GM12878 (cell line): ENCODE measurements at regions not wholly inside any gene's neighbourhood (a gene's known extent, or its start where the extent isn't known, plus 50 kb on each side); places are given as distances from the start of the nearest gene placed in this dataset.

ENCODE experiments used
- ATAC-seq: fragments of 200-7000 bp; cut with Tn5 transposase; 3 replicates; pipeline ENCODE4 v1.9.1; 2020; ENCODE audit warnings: mild to moderate bottlenecking, moderate library complexity
- BruUV-seq: library from RNA; stranded (reverse); fragments of 400-500 nt; replicated peaks from 2 replicates; lab custom pipeline; 2021; lab: Mats Ljungman, UMichigan
- CTCF ChIA-PET: fragments of 300-600 bp; sonication (Branson Sonifier 250); formaldehyde crosslinking; extraction: SDS; loops from one replicate; lab custom pipeline; 2021; ENCODE audit warnings: inconsistent platforms; lab: Yijun Ruan, JAX
- POLR2A ChIA-PET: fragments of 350-600 bp; formaldehyde crosslinking; extraction: SDS; loops from one replicate; lab custom pipeline; 2021; ENCODE audit warnings: inconsistent platforms; lab: Charles Lee
- RAD21 ChIA-PET: fragments of 300-600 bp; sonication (Branson Sonifier 250); formaldehyde crosslinking; loops from one replicate; lab custom pipeline; 2023; ENCODE audit warnings: antibody characterized with exemption; ENCODE audit not compliant: unreplicated experiment; lab: Charles Lee
- SMC1A ChIA-PET: fragments of 300-600 bp; sonication (Branson Sonifier 250); formaldehyde crosslinking; loops from one replicate; lab custom pipeline; 2023; ENCODE audit not compliant: unreplicated experiment, uncharacterized antibody; lab: Charles Lee
- DNase-seq: peaks from one replicate; pipeline ENCODE4 v3.0.0-alpha.2; 2011; ENCODE audit warnings: low read depth, low spot score
- FAIRE-seq: peaks from 3 replicates; lab custom pipeline; 2011; peaks lifted over from hg19 to GRCh38; lab: Jason Lieb, UNC
- H2AFZ ChIP-seq: 2 replicates; pipeline ENCODE4 v1.6.0; 2011; ENCODE audit warnings: low read depth, low read length, control low read depth; ENCODE audit not compliant: control insufficient read depth
- H3K27ac ChIP-seq: 2 replicates; pipeline ENCODE4 v1.5.1; 2011; ENCODE audit warnings: control low read depth; ENCODE audit not compliant: control insufficient read depth, insufficient read depth
- H3K27me3 ChIP-seq, 2 experiments: replicated peaks in 1 of 2; 2 replicates each; pipeline versions ENCODE4 v1.6.0 to v1.6.1; 2011; ENCODE audit warnings: low read length in 1 of 2; ENCODE audit not compliant: control insufficient read depth in 2 of 2, insufficient read depth in 2 of 2
- H3K36me3 ChIP-seq, 2 experiments: 2 replicates each; pipeline ENCODE4 v1.5.1; 2011; ENCODE audit warnings: low read length in 1 of 2; ENCODE audit not compliant: control insufficient read depth in 2 of 2, insufficient read depth in 2 of 2
- H3K4me1 ChIP-seq: 2 replicates; pipeline ENCODE4 v1.6.1; 2011; ENCODE audit warnings: mild to moderate bottlenecking, low read length, moderate library complexity, mixed read lengths; ENCODE audit not compliant: control insufficient read depth, insufficient read depth
- H3K4me2 ChIP-seq: 2 replicates; pipeline ENCODE4 v1.6.0; 2011; ENCODE audit warnings: control low read depth; ENCODE audit not compliant: control insufficient read depth, insufficient read depth
- H3K4me3 ChIP-seq: fragments of 200-600 bp; sonication (generic); 2 replicates; pipeline ENCODE4 v1.5.1; 2016
- H3K79me2 ChIP-seq: 2 replicates; pipeline ENCODE4 v1.6.0; 2011; ENCODE audit warnings: low read length; ENCODE audit not compliant: control insufficient read depth, insufficient read depth
- H3K9ac ChIP-seq: 2 replicates; pipeline ENCODE4 v1.8.0; 2011; ENCODE audit warnings: low read length, control low read depth, mixed read lengths; ENCODE audit not compliant: control insufficient read depth, insufficient read depth
- H3K9me3 ChIP-seq: replicated peaks from 3 replicates; pipeline ENCODE4 v1.5.1; 2011; ENCODE audit warnings: mild to moderate bottlenecking, low read length; ENCODE audit not compliant: control insufficient read depth, insufficient read depth
- H4K20me1 ChIP-seq: 2 replicates; pipeline ENCODE4 v1.6.0; 2011; ENCODE audit not compliant: control insufficient read depth, insufficient read depth
- ATF2 ChIP-seq: IDR thresholded peaks from 2 replicates; pipeline ENCODE4 v1.6.1; 2012; ENCODE audit warnings: low read length, inconsistent platforms
- CBFB ChIP-seq: IDR thresholded peaks from 2 replicates; pipeline ENCODE4 v1.6.1; 2016; ENCODE audit warnings: antibody characterized with exemption, low read depth
- FOXK2 ChIP-seq: fragments of 450-650 bp; IDR thresholded peaks from 2 replicates; pipeline ENCODE4 v1.6.1; 2017; ENCODE audit warnings: mild to moderate bottlenecking, moderate library complexity
- IKZF1 ChIP-seq: fragments of 450-650 bp; conservative IDR thresholded peaks from 2 replicates; pipeline ENCODE4 v1.6.1; 2017; ENCODE audit warnings: antibody characterized with exemption, mild to moderate bottlenecking
- IKZF2 ChIP-seq, 2 experiments: fragments of 450-650 bp; IDR thresholded peaks; 2 replicates each; pipeline ENCODE4 v1.6.1; 2017; ENCODE audit warnings: mild to moderate bottlenecking in 2 of 2, moderate library complexity in 2 of 2
- IRF5 ChIP-seq: fragments of 450-650 bp; IDR thresholded peaks from 2 replicates; pipeline ENCODE4 v1.6.1; 2017; ENCODE audit warnings: borderline replicate concordance
- MTA3 ChIP-seq: IDR thresholded peaks from 2 replicates; pipeline ENCODE4 v1.6.1; 2012; ENCODE audit warnings: low read length, inconsistent platforms, borderline replicate concordance
- NFYA ChIP-seq: IDR thresholded peaks from 2 replicates; pipeline ENCODE4 v1.6.1; 2011; ENCODE audit warnings: low read depth, mild to moderate bottlenecking, low read length, improper control_type of control experiment, borderline replicate concordance
- SMARCA5 ChIP-seq: fragments of 450-650 bp; IDR thresholded peaks from 2 replicates; pipeline ENCODE4 v1.6.1; 2017; ENCODE audit warnings: mild to moderate bottlenecking
- SUPT20H ChIP-seq: IDR thresholded peaks from 2 replicates; pipeline ENCODE4 v1.6.1; 2011; ENCODE audit warnings: low read depth, mild to moderate bottlenecking, low read length, moderate library complexity, borderline replicate concordance; ENCODE audit not compliant: control insufficient read depth
- USF1 ChIP-seq: IDR thresholded peaks from 2 replicates; pipeline ENCODE4 v1.6.1; 2011; ENCODE audit warnings: borderline replicate concordance, low read depth, mild to moderate bottlenecking, moderate library complexity, mixed read lengths, low read length; ENCODE audit not compliant: insufficient read depth; ENCODE audit errors: extremely low read length
- ZNF217 ChIP-seq: fragments of 450-650 bp; IDR thresholded peaks from 2 replicates; pipeline ENCODE4 v1.6.1; 2017; ENCODE audit warnings: antibody characterized with exemption, mild to moderate bottlenecking
- ZZZ3 ChIP-seq: IDR thresholded peaks from 2 replicates; pipeline ENCODE4 v1.6.1; 2011; ENCODE audit warnings: low read depth; ENCODE audit not compliant: control insufficient read depth, insufficient read length
- WGBS: methylation state at CpG from one replicate; pipeline ENCODE4 v1.1.6; 2016; ENCODE audit warnings: low lambda C conversion rate; ENCODE audit not compliant: insufficient replicate concordance, insufficient coverage; ENCODE audit errors: missing lambda C conversion rate; 5-methylcytosine and 5-hydroxymethylcytosine counted together
- in situ Hi-C: fragments of 300-500 bp; cut with MboI; formaldehyde crosslinking; loops from 9 replicates; pipeline ENCODE4 v1.14.3; 2018; ENCODE audit warnings: mixed read lengths
- intact Hi-C: fragments of 100-400 bp; cut with micrococcal nuclease; formaldehyde crosslinking; loops from one replicate; pipeline ENCODE4 v1.14.2; 2022; ENCODE audit not compliant: unreplicated experiment

- FAIRE-seq (no peak), DNase-seq (no peak), ATAC-seq (no peak)
- no peaks in the 10 kb centered on the region for H3K4me1 ChIP-seq
- no peaks in the 10 kb centered on the region for H3K27me3 ChIP-seq
- in situ Hi-C loops (no loop called here), intact Hi-C loops (no loop called here)
- no peak overlapping the region for H2AFZ ChIP-seq
- H3K36me3 ChIP-seq: no peaks in the 10 kb centered on the region
- ChIA-PET POLR2A (no interaction called here), RAD21 (no interaction called here), CTCF (no interaction called here), SMC1A (no interaction called here)
- no peak overlapping the region for H3K4me2 ChIP-seq
- TF ChIP-seq NFYA: no peak
- H3K9me3 ChIP-seq: no peaks in the 10 kb centered on the region; the same call in 2 of the 3 replicates
- WGBS: 0% methylated on average over 1 of the region's 1 CpG
- no TSS peak for BruUV-seq
- H3K79me2 ChIP-seq: no peaks in the 10 kb centered on the region
- H3K27ac ChIP-seq: no peak overlapping the region
- no peak overlapping the region for H3K9ac ChIP-seq
- no peak overlapping the region for H3K4me3 ChIP-seq
- no peaks in the 10 kb centered on the region for H4K20me1 ChIP-seq
Observed at GRCh38 chr21:27298465-27298864, 331.6 kb upstream of the ADAMTS5 start.

- no peak for ATAC-seq
- Histone ChIP-seq H4K20me1 (no peaks in the 10 kb centered on the region), H3K36me3 (no peaks in the 10 kb centered on the region), H3K4me2 (no peak overlapping the region), H3K4me3 (no peak overlapping the region), H3K9ac (no peak overlapping the region), H3K4me1 (no peaks in the 10 kb centered on the region), H2AFZ (no peak overlapping the region), H3K27ac (no peak overlapping the region), H3K9me3 (no peaks in the 10 kb centered on the region; the same call in 2 of the 3 replicates), H3K27me3 (no peaks in the 10 kb centered on the region), H3K79me2 (no peaks in the 10 kb centered on the region)
- FAIRE-seq: no peak
- 3% methylated on average over 1 of the region's 1 CpG for WGBS
- ChIA-PET POLR2A (no interaction called here), CTCF (no interaction called here), RAD21 (no interaction called here), SMC1A (no interaction called here)
- in situ Hi-C loops: no loop called here
- TF ChIP-seq SMARCA5 (no peak), SUPT20H (no peak), FOXK2 (no peak), ATF2 (no peak), IRF5 (no peak), CBFB (no peak), IKZF2 (IDR thresholded peaks at IDR 0.05) (no peak), NFYA (no peak), ZNF217 (no peak), IKZF1 (no peak), USF1 (no peak), MTA3 (no peak), ZZZ3 (no peak)
- intact Hi-C loops: no loop called here
- no TSS peak for BruUV-seq
- no peak for DNase-seq
Observed at GRCh38 chr21:27293239-27293638, 326.4 kb upstream of the ADAMTS5 start.
